HEK293 (cell line): ENCODE measurements at regions not wholly inside any gene's neighbourhood (a gene's known extent, or its start where the extent isn't known, plus 50 kb on each side); places are given as distances from the start of the nearest gene placed in this dataset.

Experiments
- CTCF ChIP-seq: fragments of 450-650 bp; formaldehyde crosslinking; IDR thresholded peaks from 2 replicates; pipeline ENCODE4 v1.5.1; 2016; ENCODE audit warnings: missing biosample characterization, missing genetic modification characterization
- HOXD13 ChIP-seq: sonication (generic); formaldehyde crosslinking; IDR thresholded peaks from 2 replicates; pipeline ENCODE4 v1.8.0; 2022; ENCODE audit warnings: missing genetic modification reagents, borderline replicate concordance
- SP3 ChIP-seq: fragments of 450-650 bp; formaldehyde crosslinking; IDR thresholded peaks from 2 replicates; pipeline ENCODE4 v1.5.1; 2016; ENCODE audit warnings: missing biosample characterization, missing genetic modification characterization
- ZNF394 ChIP-seq: fragments of 450-650 bp; formaldehyde crosslinking; IDR thresholded peaks from 2 replicates; pipeline ENCODE4 v1.5.1; 2016; ENCODE audit warnings: missing biosample characterization, missing genetic modification characterization, mild to moderate bottlenecking, moderate library complexity, borderline replicate concordance
- ZNF530 ChIP-seq: fragments of 450-650 bp; formaldehyde crosslinking; IDR thresholded peaks from 2 replicates; pipeline ENCODE4 v1.5.1; 2016; ENCODE audit warnings: low read depth, missing biosample characterization, missing genetic modification characterization
- ZNF585B ChIP-seq: fragments of 450-650 bp; formaldehyde crosslinking; IDR thresholded peaks from 2 replicates; pipeline ENCODE4 v1.5.1; 2016; ENCODE audit warnings: missing biosample characterization, missing genetic modification characterization
- ZSCAN18 ChIP-seq: fragments of 450-650 bp; formaldehyde crosslinking; IDR thresholded peaks from 2 replicates; pipeline ENCODE4 v1.5.1; 2016; ENCODE audit warnings: missing biosample characterization, missing genetic modification characterization
- TF ChIP-seq, protein P1 (sequence below): fragments of 450-650 bp; formaldehyde crosslinking; IDR thresholded peaks from 2 replicates; pipeline ENCODE4 v1.5.1; 2017; ENCODE audit warnings: missing biosample characterization, missing genetic modification characterization

DNA sequence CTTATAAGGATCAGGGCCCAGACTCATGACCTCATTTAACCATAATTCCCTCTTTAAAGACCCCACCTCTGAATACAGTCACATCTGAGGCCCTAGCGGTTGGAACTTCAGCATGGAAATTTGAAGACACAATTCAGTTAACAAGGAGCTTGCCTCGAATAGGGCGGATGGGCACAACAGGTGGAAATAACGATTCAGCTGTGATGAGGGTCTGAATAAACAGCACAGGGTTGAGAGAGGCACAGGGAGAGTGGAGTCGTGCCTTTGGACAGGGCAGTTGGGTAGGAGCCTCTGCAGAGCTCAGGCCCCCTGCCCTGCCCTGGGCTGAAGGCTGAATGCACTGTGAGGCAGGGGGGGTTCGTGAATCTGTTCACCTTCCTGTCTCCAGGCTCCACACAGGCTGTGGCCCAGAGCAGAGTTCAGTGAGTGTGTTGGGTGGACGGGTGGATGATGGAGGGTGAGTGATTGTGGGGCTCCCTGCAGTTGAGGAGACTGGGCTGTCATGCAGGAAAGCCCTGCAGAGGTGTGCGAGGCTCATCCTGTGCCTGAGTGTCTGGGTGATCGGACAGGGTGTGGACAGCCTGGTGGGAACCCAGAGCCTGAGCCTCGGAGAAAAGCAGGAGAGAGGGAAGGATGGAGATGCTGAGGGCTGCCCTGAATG is 243.1 kb downstream of the FOXD2 start:
- TF ChIP-seq ZNF585B (tag by site-specific recombination) (no peak), ZNF394 (no peak), CTCF (tag by site-specific recombination) (no peak), ZSCAN18 (tag by site-specific recombination) (no peak), SP3 (tag by site-specific recombination) (no peak), HOXD13 (CRISPR knock-in tag) (no peak), ZNF530 (no peak)
- TF ChIP-seq, protein P1, sequence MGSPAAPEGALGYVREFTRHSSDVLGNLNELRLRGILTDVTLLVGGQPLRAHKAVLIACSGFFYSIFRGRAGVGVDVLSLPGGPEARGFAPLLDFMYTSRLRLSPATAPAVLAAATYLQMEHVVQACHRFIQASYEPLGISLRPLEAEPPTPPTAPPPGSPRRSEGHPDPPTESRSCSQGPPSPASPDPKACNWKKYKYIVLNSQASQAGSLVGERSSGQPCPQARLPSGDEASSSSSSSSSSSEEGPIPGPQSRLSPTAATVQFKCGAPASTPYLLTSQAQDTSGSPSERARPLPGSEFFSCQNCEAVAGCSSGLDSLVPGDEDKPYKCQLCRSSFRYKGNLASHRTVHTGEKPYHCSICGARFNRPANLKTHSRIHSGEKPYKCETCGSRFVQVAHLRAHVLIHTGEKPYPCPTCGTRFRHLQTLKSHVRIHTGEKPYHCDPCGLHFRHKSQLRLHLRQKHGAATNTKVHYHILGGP (tag by site-specific recombination), result no peak
